ENCODE measurements at regions not wholly inside any gene's neighbourhood (a gene's known extent, or its start where the extent isn't known, plus 50 kb on each side); places are given as distances from the start of the nearest gene placed in this dataset.

DNA sequence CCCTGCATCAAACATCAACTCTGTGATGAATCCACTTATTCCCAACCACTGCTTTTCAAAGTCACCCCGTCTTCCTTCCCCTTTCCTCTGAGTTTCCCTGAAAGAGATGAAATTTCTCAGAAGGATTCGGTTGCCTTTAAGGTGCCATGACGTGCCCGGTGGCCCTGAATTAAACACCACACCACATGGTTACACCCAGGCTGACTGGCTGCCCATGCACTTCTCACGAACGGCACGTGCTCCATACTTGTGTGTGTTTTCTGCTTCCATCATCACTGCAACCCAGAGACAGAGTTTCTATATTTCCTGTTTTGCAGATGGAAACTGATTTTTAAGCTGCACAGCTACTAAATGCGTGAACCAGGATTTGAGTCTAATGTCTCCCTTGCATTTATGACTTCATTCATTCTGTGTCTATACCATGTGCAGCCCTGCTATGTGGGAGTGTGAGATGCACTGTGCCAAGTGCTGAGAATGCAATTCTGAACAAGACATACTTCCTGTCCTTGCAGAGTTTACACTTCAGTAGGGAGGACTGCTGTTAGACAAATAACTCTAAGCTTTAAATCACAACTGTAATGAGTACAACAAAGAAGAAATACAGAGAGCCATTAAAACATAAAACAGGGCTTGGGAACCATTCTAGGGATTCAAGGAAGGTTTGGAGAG is 162.9 kb downstream of the NXNL2 start:
- ChIA-PET RAD21 (ENCODE audit: unreplicated experiment) (no interaction called here), SMC1A (ENCODE audit: uncharacterized antibody, unreplicated experiment) (no interaction called here), CTCF (no interaction called here), POLR2A (no interaction called here)
- H3K27me3 ChIP-seq (replicated peaks in 1 of 2; ENCODE audit: control insufficient read depth in 2 of 2, insufficient read depth in 2 of 2, low read length in 1 of 2), result no peaks in the 10 kb centered on the region
- no peak for TF ChIP-seq ZSCAN29 (IDR thresholded peaks at IDR 0.05)
- no peaks in the 10 kb centered on the region for H3K36me3 ChIP-seq (ENCODE audit: control insufficient read depth in 2 of 2, insufficient read depth in 2 of 2, low read length in 1 of 2)
- in situ Hi-C loops (cut with MboI) (no loop called here), intact Hi-C loops (cut with micrococcal nuclease; ENCODE audit: unreplicated experiment) (no loop called here)
- ATAC-seq (no peak), DNase-seq (ENCODE audit: low read depth, low spot score) (no peak), FAIRE-seq (no peak)
- no peaks in the 10 kb centered on the region for H3K4me1 ChIP-seq (ENCODE audit: control insufficient read depth, insufficient read depth, low read length)
- H3K4me3 ChIP-seq, result no peak overlapping the region
- no peaks in the 10 kb centered on the region for H3K79me2 ChIP-seq (ENCODE audit: control insufficient read depth, insufficient read depth, low read length)
- H2AFZ ChIP-seq (ENCODE audit: control insufficient read depth, low read depth, low read length), result no peak overlapping the region
- no peak overlapping the region for H3K9ac ChIP-seq (ENCODE audit: control insufficient read depth, insufficient read depth, low read length)
- H3K27ac ChIP-seq (ENCODE audit: control insufficient read depth, insufficient read depth), result no peak overlapping the region
- no TSS peak for BruUV-seq (replicated peaks)
- H3K4me2 ChIP-seq (ENCODE audit: control insufficient read depth, insufficient read depth), result no peak overlapping the region
- H3K9me3 ChIP-seq (replicated peaks; ENCODE audit: control insufficient read depth, insufficient read depth, low read length), result no peaks in the 10 kb centered on the region
- 21% methylated on average over 8 of the region's 8 CpGs for WGBS (ENCODE audit: insufficient coverage, insufficient replicate concordance, low lambda C conversion rate, missing lambda C conversion rate)
- H4K20me1 ChIP-seq (ENCODE audit: control insufficient read depth, insufficient read depth), result no peaks in the 10 kb centered on the region

DNA sequence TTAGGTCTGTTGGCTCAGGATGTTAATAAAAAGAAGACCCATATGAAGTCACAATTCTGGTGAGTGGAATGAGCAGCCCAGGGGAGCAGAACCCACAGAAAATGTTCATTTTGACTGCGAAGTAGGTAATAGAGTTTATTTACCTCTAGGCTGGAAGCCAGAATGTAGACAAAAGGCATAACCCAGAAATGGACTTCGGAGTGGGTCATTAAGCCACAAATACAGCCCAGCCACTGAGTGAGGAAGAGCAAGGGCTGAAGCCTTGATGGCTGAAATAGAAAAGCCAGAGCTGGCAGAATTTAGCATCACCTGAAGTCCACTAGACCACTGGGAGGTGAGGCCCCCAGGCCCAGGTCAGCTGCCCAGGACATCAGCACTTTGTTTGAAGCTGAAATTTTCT is 168.0 kb downstream of the NXNL2 start:
- BruUV-seq (replicated peaks), result no TSS peak
- no peak overlapping the region for H3K9ac ChIP-seq (ENCODE audit: control insufficient read depth, insufficient read depth, low read length)
- H3K27ac ChIP-seq (ENCODE audit: control insufficient read depth, insufficient read depth), result no peak overlapping the region
- H3K9me3 ChIP-seq (replicated peaks; ENCODE audit: control insufficient read depth, insufficient read depth, low read length), result no peaks in the 10 kb centered on the region
- H3K79me2 ChIP-seq (ENCODE audit: control insufficient read depth, insufficient read depth, low read length), result no peaks in the 10 kb centered on the region
- ATAC-seq (no peak), DNase-seq (ENCODE audit: low read depth, low spot score) (no peak), FAIRE-seq (no peak)
- H3K4me3 ChIP-seq, result no peak overlapping the region
- H3K27me3 ChIP-seq (replicated peaks in 1 of 2; ENCODE audit: control insufficient read depth in 2 of 2, insufficient read depth in 2 of 2, low read length in 1 of 2), result no peaks in the 10 kb centered on the region
- in situ Hi-C loops (cut with MboI), result no loop called here
- RAD21 ChIA-PET (ENCODE audit: unreplicated experiment), result no interaction called here
- no peaks in the 10 kb centered on the region for H3K4me1 ChIP-seq (ENCODE audit: control insufficient read depth, insufficient read depth, low read length)
- SMC1A ChIA-PET (ENCODE audit: uncharacterized antibody, unreplicated experiment), result no interaction called here
- 6% methylated on average over 2 of the region's 2 CpGs for WGBS (ENCODE audit: insufficient coverage, insufficient replicate concordance, low lambda C conversion rate, missing lambda C conversion rate)
- H3K36me3 ChIP-seq (ENCODE audit: control insufficient read depth in 2 of 2, insufficient read depth in 2 of 2, low read length in 1 of 2), result no peaks in the 10 kb centered on the region
- no peak overlapping the region for H2AFZ ChIP-seq (ENCODE audit: control insufficient read depth, low read depth, low read length)
- POLR2A ChIA-PET, result no interaction called here
- H3K4me2 ChIP-seq (ENCODE audit: control insufficient read depth, insufficient read depth), result no peak overlapping the region
- H4K20me1 ChIP-seq (ENCODE audit: control insufficient read depth, insufficient read depth), result no peaks in the 10 kb centered on the region
- CTCF ChIA-PET, result no interaction called here
- intact Hi-C loops (cut with micrococcal nuclease; ENCODE audit: unreplicated experiment), result no loop called here
- TF ChIP-seq HDGF (IDR thresholded peaks at IDR 0.05) (no peak), ZNF24 (IDR thresholded peaks at IDR 0.05) (no peak), ZNF207 (IDR thresholded peaks at IDR 0.05; ENCODE audit: borderline replicate concordance) (no peak), WRNIP1 (IDR thresholded peaks at IDR 0.05; ENCODE audit: borderline replicate concordance, low read depth, low read length) (no peak), POLR2A (IDR thresholded peaks at IDR 0.05; ENCODE audit: low read depth, low read length) (no peak), RFX5 (IDR thresholded peaks at IDR 0.05; ENCODE audit: low read depth, low read length) (no peak), MYC (IDR thresholded peaks at IDR 0.05; ENCODE audit: insufficient read depth, insufficient read length, insufficient replicate concordance, low read length, severe bottlenecking) (no peak), JUND (IDR thresholded peaks at IDR 0.05; ENCODE audit: low read depth, low read length) (no peak), SIX5 (IDR thresholded peaks at IDR 0.05; ENCODE audit: low read depth, low read length, severe bottlenecking) (no peak), ETV6 (conservative IDR thresholded peaks at IDR 0.05 in 1 of 2, IDR thresholded peaks at IDR 0.05 in 1 of 2; ENCODE audit: borderline replicate concordance in 1 of 2, low read depth in 1 of 2) (no peak), CBX5 (IDR thresholded peaks at IDR 0.05; ENCODE audit: low read depth) (no peak), STAT1 (conservative IDR thresholded peaks at IDR 0.05) (no peak), POLR2AphosphoS2 (IDR thresholded peaks at IDR 0.05; ENCODE audit: low read depth, low read length) (no peak)
- TF ChIP-seq, protein P1, sequence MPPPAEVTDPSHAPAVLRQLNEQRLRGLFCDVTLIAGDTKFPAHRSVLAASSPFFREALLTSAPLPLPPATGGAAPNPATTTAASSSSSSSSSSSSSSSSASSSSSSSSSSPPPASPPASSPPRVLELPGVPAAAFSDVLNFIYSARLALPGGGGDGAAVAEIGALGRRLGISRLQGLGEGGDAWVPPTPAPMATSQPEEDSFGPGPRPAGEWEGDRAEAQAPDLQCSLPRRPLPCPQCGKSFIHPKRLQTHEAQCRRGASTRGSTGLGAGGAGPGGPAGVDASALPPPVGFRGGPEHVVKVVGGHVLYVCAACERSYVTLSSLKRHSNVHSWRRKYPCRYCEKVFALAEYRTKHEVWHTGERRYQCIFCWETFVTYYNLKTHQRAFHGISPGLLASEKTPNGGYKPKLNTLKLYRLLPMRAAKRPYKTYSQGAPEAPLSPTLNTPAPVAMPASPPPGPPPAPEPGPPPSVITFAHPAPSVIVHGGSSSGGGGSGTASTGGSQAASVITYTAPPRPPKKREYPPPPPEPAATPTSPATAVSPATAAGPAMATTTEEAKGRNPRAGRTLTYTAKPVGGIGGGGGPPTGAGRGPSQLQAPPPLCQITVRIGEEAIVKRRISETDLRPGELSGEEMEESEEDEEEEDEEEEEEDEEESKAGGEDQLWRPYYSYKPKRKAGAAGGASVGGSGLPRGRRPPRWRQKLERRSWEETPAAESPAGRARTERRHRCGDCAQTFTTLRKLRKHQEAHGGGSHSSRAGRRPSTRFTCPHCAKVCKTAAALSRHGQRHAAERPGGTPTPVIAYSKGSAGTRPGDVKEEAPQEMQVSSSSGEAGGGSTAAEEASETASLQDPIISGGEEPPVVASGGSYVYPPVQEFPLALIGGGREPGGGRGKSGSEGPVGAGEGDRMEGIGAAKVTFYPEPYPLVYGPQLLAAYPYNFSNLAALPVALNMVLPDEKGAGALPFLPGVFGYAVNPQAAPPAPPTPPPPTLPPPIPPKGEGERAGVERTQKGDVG (CRISPR knock-in tag; IDR thresholded peaks at IDR 0.05), result no peak
- TF ChIP-seq, protein P2, sequence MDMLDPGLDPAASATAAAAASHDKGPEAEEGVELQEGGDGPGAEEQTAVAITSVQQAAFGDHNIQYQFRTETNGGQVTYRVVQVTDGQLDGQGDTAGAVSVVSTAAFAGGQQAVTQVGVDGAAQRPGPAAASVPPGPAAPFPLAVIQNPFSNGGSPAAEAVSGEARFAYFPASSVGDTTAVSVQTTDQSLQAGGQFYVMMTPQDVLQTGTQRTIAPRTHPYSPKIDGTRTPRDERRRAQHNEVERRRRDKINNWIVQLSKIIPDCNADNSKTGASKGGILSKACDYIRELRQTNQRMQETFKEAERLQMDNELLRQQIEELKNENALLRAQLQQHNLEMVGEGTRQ (IDR thresholded peaks at IDR 0.05; ENCODE audit: borderline replicate concordance, low read depth, low read length), result no peak
